GM23338 (cell line): ENCODE measurements at regions not wholly inside any gene's neighbourhood (a gene's known extent, or its start where the extent isn't known, plus 50 kb on each side); places are given as distances from the start of the nearest gene placed in this dataset.

ENCODE experiments used
- EZH2phosphoT487 ChIP-seq: fragments of 200-600 bp; sonication (generic); IDR thresholded peaks from one replicate; pipeline ENCODE4 v1.8.1; 2018; ENCODE audit warnings: antibody characterized with exemption; ENCODE audit not compliant: unreplicated experiment
- NANOG ChIP-seq: IDR thresholded peaks from 2 replicates; pipeline ENCODE4 v1.6.1; 2016; ENCODE audit warnings: antibody characterized with exemption, borderline replicate concordance
- POLR2AphosphoS5 ChIP-seq: IDR thresholded peaks from 2 replicates; pipeline ENCODE4 v1.6.1; 2016; ENCODE audit warnings: antibody characterized with exemption, low read depth
- TF ChIP-seq, protein P1 (sequence below), 2 experiments: fragments of 200-600 bp in 1 of 2; sonication (generic) in 1 of 2; conservative IDR thresholded peaks; 2 replicates each; pipeline versions ENCODE4 v1.5.1 to v1.6.1; 2016 to 2017; ENCODE audit warnings: antibody characterized with exemption in 2 of 2, low read depth in 2 of 2, mild to moderate bottlenecking in 2 of 2, moderate library complexity in 1 of 2
- TF ChIP-seq, protein P2 (sequence below): IDR thresholded peaks from one replicate; pipeline ENCODE4 v1.6.1; 2018; ENCODE audit warnings: antibody characterized with exemption; ENCODE audit not compliant: unreplicated experiment

- TF ChIP-seq POLR2AphosphoS5 (no peak), EZH2phosphoT487 (no peak), NANOG (no peak)
- TF ChIP-seq, protein P1, sequence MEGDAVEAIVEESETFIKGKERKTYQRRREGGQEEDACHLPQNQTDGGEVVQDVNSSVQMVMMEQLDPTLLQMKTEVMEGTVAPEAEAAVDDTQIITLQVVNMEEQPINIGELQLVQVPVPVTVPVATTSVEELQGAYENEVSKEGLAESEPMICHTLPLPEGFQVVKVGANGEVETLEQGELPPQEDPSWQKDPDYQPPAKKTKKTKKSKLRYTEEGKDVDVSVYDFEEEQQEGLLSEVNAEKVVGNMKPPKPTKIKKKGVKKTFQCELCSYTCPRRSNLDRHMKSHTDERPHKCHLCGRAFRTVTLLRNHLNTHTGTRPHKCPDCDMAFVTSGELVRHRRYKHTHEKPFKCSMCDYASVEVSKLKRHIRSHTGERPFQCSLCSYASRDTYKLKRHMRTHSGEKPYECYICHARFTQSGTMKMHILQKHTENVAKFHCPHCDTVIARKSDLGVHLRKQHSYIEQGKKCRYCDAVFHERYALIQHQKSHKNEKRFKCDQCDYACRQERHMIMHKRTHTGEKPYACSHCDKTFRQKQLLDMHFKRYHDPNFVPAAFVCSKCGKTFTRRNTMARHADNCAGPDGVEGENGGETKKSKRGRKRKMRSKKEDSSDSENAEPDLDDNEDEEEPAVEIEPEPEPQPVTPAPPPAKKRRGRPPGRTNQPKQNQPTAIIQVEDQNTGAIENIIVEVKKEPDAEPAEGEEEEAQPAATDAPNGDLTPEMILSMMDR (conservative IDR thresholded peaks at IDR 0.05; ENCODE audit: low read depth in 2 of 2) = no peak
- TF ChIP-seq, protein P2, sequence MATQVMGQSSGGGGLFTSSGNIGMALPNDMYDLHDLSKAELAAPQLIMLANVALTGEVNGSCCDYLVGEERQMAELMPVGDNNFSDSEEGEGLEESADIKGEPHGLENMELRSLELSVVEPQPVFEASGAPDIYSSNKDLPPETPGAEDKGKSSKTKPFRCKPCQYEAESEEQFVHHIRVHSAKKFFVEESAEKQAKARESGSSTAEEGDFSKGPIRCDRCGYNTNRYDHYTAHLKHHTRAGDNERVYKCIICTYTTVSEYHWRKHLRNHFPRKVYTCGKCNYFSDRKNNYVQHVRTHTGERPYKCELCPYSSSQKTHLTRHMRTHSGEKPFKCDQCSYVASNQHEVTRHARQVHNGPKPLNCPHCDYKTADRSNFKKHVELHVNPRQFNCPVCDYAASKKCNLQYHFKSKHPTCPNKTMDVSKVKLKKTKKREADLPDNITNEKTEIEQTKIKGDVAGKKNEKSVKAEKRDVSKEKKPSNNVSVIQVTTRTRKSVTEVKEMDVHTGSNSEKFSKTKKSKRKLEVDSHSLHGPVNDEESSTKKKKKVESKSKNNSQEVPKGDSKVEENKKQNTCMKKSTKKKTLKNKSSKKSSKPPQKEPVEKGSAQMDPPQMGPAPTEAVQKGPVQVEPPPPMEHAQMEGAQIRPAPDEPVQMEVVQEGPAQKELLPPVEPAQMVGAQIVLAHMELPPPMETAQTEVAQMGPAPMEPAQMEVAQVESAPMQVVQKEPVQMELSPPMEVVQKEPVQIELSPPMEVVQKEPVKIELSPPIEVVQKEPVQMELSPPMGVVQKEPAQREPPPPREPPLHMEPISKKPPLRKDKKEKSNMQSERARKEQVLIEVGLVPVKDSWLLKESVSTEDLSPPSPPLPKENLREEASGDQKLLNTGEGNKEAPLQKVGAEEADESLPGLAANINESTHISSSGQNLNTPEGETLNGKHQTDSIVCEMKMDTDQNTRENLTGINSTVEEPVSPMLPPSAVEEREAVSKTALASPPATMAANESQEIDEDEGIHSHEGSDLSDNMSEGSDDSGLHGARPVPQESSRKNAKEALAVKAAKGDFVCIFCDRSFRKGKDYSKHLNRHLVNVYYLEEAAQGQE = no peak
Observed at GRCh38 chr12:24023081-24023480, 73.6 kb upstream of the SOX5 start.
